Upper lobe of left lung (tissue), 6 donors: ENCODE measurements at regions not wholly inside any gene's neighbourhood (a gene's known extent, or its start where the extent isn't known, plus 50 kb on each side); places are given as distances from the start of the nearest gene placed in this dataset.

Source experiments
- ATAC-seq, 2 donors: fragments of 200-7000 bp; cut with Tn5 transposase; one replicate each; pipeline ENCODE4 v1.9.1; 2022; ENCODE audit warnings: mild to moderate bottlenecking in 2 of 2, moderate library complexity in 2 of 2; ENCODE audit not compliant: low FRiP score in 2 of 2
- DNase-seq, 2 donors: peaks; one replicate each; pipeline ENCODE4 v3.0.0-alpha.2; 2019 to 2020
- H3K27ac ChIP-seq, 4 donors: fragments of 200-600 bp; sonication (generic); one replicate each; pipeline ENCODE4 v1.5.1; 2016 to 2019
- H3K27me3 ChIP-seq, 4 donors: fragments of 200-600 bp; sonication (generic); one replicate each; pipeline ENCODE4 v1.5.1; 2017 to 2019
- H3K36me3 ChIP-seq, 4 donors: fragments of 200-600 bp; sonication (generic); one replicate each; pipeline ENCODE4 v1.5.1; 2016 to 2019
- H3K4me1 ChIP-seq, 4 donors: fragments of 200-600 bp; sonication (generic); one replicate each; pipeline ENCODE4 v1.5.1; 2018 to 2019
- H3K4me3 ChIP-seq, 4 donors: fragments of 200-600 bp; sonication (generic); one replicate each; pipeline ENCODE4 v1.5.1; 2017 to 2019; ENCODE audit warnings: mild to moderate bottlenecking in 2 of 4, moderate library complexity in 1 of 4
- H3K9me3 ChIP-seq, 4 donors: fragments of 200-600 bp; sonication (generic); one replicate each; pipeline ENCODE4 v1.5.1; 2018 to 2019
- EP300 ChIP-seq, 4 donors: sonication (generic); formaldehyde crosslinking; IDR thresholded peaks; one replicate each; pipeline ENCODE4 v1.5.1; 2017; ENCODE audit warnings: antibody characterized with exemption in 4 of 4, control low read depth in 2 of 4
- POLR2A ChIP-seq, 4 donors: fragments of 450-650 bp; IDR thresholded peaks; one replicate each; pipeline ENCODE4 v1.5.1; 2016 to 2017; ENCODE audit warnings: antibody characterized with exemption in 4 of 4, mild to moderate bottlenecking in 2 of 4
- POLR2AphosphoS5 ChIP-seq, 2 donors: sonication (generic); formaldehyde crosslinking; IDR thresholded peaks; one replicate each; pipeline ENCODE4 v1.5.1; 2017; ENCODE audit warnings: antibody characterized with exemption in 2 of 2
- WGBS, 2 donors: methylation state at CpG; one replicate each; pipeline ENCODE4 v1.1.5; 2017 to 2018; 5-methylcytosine and 5-hydroxymethylcytosine counted together
- TF ChIP-seq, protein P1 (sequence below), 6 experiments: fragments of 450-650 bp in 4 of 6; fragments of 200-600 bp in 2 of 6; sonication (generic) in 2 of 6; IDR thresholded peaks; one replicate each; pipeline ENCODE4 v1.5.1; 2016 to 2019; ENCODE audit warnings: antibody characterized with exemption in 6 of 6
- donor health status: DM: no; HTN: no; CAD: no; lungs with moderate emphysema.
- donor health status: DM: no; HTN: yes; CAD: no; lungs with severe emphysema.

DNA sequence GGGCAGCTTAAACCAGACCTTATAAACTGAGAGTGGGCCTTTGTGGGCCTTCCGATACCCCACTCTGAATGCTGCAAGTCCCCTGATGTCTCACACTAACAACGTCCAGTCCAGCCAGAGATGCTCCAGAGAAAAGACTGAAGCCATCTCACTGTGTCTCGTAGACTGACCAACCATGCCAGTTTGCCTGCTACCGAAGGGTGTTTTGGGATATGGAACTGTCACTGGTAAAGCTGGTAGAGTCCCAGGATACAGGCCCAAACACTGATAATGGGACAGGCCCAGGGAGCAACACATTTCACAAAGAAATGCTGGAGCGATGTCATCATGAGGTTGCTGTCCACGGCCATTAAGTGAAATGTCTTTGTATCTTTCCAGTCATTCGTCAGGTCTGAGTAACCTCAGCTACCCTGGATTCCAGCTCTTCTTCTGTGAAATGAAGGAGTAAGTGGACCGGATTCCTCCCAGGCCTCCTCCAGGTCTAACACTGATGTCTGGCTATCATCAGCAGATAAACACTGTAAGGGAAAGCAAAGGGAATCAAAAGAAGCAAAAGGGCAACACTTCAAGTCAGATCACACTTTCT, 81.6 kb downstream of the SLC5A7 start:
- no peak overlapping the region for H3K27ac ChIP-seq
- no peak for DNase-seq
- no peaks in the 10 kb centered on the region for H3K4me1 ChIP-seq
- no peak overlapping the region for H3K4me3 ChIP-seq
- WGBS, 2 donors = 74 to 85% methylated on average over 8 of the region's 8 CpGs
- TF ChIP-seq POLR2A (IDR thresholded peaks at IDR 0.05) (no peak), POLR2AphosphoS5 (IDR thresholded peaks at IDR 0.05) (no peak), EP300 (IDR thresholded peaks at IDR 0.05) (no peak)
- TF ChIP-seq, protein P1, sequence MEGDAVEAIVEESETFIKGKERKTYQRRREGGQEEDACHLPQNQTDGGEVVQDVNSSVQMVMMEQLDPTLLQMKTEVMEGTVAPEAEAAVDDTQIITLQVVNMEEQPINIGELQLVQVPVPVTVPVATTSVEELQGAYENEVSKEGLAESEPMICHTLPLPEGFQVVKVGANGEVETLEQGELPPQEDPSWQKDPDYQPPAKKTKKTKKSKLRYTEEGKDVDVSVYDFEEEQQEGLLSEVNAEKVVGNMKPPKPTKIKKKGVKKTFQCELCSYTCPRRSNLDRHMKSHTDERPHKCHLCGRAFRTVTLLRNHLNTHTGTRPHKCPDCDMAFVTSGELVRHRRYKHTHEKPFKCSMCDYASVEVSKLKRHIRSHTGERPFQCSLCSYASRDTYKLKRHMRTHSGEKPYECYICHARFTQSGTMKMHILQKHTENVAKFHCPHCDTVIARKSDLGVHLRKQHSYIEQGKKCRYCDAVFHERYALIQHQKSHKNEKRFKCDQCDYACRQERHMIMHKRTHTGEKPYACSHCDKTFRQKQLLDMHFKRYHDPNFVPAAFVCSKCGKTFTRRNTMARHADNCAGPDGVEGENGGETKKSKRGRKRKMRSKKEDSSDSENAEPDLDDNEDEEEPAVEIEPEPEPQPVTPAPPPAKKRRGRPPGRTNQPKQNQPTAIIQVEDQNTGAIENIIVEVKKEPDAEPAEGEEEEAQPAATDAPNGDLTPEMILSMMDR (IDR thresholded peaks at IDR 0.05) = no peak
- H3K9me3 ChIP-seq = no peaks in the 10 kb centered on the region
- no peak for ATAC-seq
- no peaks in the 10 kb centered on the region for H3K27me3 ChIP-seq
- no peaks in the 10 kb centered on the region for H3K36me3 ChIP-seq

DNA sequence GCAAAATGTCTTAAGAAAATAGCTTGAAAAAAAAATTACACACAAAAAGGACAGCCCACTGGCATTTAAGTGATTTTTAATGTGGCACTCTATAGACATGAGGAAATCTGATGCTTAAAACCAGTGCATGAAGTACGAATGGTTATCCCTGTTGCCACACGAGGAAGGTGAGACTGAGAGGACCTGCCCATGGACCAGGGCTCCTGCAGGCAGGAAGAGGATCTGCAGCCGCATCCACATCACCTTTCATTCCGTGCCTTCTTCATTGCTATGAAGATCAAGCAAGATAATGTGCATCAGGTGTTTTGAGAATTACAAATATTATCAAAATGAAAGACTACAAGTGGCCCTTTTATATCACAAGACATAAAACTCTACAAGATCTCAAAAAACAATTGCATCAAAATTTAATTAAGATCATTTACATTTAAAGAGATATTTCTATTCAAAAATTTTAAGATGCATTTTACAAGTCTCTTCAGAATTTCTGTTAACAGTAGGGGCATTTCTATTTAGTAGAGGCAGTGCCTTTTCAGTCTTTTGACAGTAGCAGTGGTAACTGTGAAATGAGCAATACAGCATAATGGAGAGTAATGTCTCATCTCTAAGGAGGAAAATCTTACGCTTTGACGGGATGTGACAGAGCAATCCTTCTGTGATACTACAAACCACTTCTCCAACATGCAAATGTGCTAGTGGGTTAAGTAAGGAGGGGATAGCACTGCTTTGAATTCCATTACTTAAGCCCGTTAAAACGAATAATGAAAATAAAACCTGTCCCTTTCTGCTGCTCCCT, 83.4 kb downstream of the SLC5A7 start:
- Histone ChIP-seq H3K4me3 (no peak overlapping the region), H3K27me3 (no peaks in the 10 kb centered on the region), H3K9me3 (no peaks in the 10 kb centered on the region), H3K4me1 (no peaks in the 10 kb centered on the region), H3K36me3 (no peaks in the 10 kb centered on the region), H3K27ac (no peak overlapping the region)
- TF ChIP-seq, protein P1 (IDR thresholded peaks at IDR 0.05) = no peak
- no peak for TF ChIP-seq POLR2AphosphoS5 (IDR thresholded peaks at IDR 0.05)
- no peak for TF ChIP-seq EP300 (IDR thresholded peaks at IDR 0.05)
- TF ChIP-seq POLR2A (IDR thresholded peaks at IDR 0.05) = no peak
- ATAC-seq = no peak
- 79 to 81% methylated on average over 8 of the region's 8 CpGs for WGBS, 2 donors
- no peak for DNase-seq

DNA sequence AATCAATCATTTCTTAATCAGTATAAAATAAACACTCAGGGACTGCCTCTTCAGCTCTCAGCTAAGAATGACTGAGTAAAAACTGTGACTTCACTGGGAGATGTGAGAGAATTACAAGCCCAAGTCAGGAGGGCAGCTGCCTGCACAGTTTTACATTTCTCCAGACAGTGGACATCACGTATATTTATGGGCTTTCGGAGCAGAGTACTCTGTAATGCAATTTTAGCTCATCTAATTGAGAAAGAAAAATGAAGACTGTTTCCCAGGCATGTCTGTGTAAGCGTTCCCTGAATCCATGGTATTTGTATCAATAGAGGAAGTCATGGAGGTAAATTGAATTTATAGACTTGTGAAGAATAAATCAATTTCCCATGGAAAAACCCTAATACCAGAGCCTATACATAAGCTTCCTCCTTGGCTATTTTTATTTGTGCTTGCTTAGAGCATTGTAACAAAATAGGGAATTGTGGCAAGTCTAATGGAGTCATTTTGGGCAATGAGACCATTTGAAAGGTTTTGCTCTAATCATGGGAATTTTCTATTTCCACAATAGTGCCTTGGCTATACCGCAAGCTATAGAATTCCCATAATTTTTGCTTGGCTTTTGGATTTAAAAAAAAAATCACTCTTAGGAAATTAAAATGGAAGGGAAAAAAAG, 87.2 kb downstream of the SLC5A7 start:
- DNase-seq (no peak), ATAC-seq (no peak)
- WGBS, 2 donors = 77% methylated on average over 4 of the region's 4 CpGs

DNA sequence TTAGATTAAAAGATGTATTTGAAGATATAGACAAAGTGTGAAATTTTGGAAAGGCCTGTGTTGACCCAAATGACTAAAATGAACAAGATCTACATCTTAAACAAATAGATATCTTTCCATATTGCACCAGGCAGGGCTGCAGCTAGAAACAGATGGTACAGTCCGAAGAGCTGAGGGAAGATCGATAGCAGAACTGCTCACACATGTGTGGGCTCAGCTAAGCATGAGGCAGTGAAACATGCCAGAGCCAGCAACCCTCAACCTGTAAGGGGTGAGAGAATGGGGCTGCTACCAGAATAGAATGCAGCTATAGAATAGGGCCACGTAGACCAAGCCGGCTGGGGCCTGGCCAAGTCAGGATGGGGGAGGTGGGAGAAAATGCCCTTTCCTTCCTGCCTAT, 87.8 kb downstream of the SLC5A7 start:
- ATAC-seq (no peak), DNase-seq (no peak)
- Histone ChIP-seq H3K4me1 (no peaks in the 10 kb centered on the region), H3K9me3 (no peaks in the 10 kb centered on the region), H3K36me3 (no peaks in the 10 kb centered on the region), H3K27me3 (no peaks in the 10 kb centered on the region), H3K27ac (no peak overlapping the region), H3K4me3 (no peak overlapping the region)
- 79 to 82% methylated on average over 4 of the region's 4 CpGs for WGBS, 2 donors
- TF ChIP-seq, protein P1 (IDR thresholded peaks at IDR 0.05) = no peak
- no peak for TF ChIP-seq POLR2A (IDR thresholded peaks at IDR 0.05)
- no peak for TF ChIP-seq POLR2AphosphoS5 (IDR thresholded peaks at IDR 0.05)
- TF ChIP-seq EP300 (IDR thresholded peaks at IDR 0.05) = no peak

More for the DNA sequence above, 87.2 kb downstream of the SLC5A7 start:
- Histone ChIP-seq H3K4me3 (no peak overlapping the region), H3K27ac (no peak overlapping the region), H3K36me3 (no peaks in the 10 kb centered on the region), H3K4me1 (no peaks in the 10 kb centered on the region), H3K9me3 (no peaks in the 10 kb centered on the region), H3K27me3 (no peaks in the 10 kb centered on the region)
- TF ChIP-seq POLR2AphosphoS5 (IDR thresholded peaks at IDR 0.05) (no peak), POLR2A (IDR thresholded peaks at IDR 0.05) (no peak), EP300 (IDR thresholded peaks at IDR 0.05) (no peak)

DNA sequence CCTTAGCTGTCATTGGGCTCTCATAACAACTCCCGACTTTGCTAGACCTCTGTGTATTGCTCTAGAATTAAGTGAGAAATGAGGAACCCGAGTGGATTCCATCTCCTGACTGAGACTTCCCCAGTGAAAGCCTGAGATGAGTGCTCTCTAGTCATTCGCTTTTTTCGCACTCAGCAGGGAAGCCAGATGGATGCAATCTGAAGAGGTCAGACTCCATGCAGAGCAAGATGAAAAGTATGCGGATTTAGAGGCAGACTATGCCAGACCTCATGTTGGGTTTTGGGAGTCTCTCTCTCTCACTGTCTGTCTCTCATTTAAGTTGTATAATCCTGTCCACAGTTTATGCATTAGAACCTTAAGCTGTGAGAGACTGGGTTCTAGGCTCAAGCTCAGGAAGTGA, 88.6 kb downstream of the SLC5A7 start:
- Histone ChIP-seq H3K4me1 (no peaks in the 10 kb centered on the region), H3K27ac (no peak overlapping the region), H3K27me3 (no peaks in the 10 kb centered on the region), H3K4me3 (no peak overlapping the region), H3K9me3 (no peaks in the 10 kb centered on the region), H3K36me3 (no peaks in the 10 kb centered on the region)
- ATAC-seq (no peak), DNase-seq (no peak)
- TF ChIP-seq, protein P1 (IDR thresholded peaks at IDR 0.05) = no peak
- 73 to 79% methylated on average over 5 of the region's 5 CpGs for WGBS, 2 donors
